ENCODE measurements at regions not wholly inside any gene's neighbourhood (a gene's known extent, or its start where the extent isn't known, plus 50 kb on each side); places are given as distances from the start of the nearest gene placed in this dataset.
"Not testable (repeated sequence)": the region's sequence is repeated elsewhere in the genome, so short reads cannot be mapped to it uniquely, and the experiment has no call there.

DNA sequence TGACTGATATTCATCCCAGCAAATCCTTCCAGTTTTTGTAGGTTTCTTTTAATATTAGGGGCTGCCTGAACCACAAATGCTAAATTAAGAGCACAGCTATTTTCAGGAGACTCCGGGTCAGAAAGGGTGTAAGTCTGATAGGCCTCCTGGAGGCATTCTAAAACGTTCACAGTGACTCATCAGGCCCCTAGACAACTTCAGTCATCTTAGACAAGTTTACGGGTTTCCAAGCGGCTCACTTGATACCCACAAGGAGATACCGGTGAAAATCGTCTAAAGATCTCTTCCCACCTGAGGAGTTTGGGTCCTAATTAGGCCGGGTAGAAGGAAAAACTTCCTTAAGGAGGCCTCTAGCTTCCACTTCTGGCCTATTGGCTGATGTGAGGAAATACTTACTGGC lies 342.7 kb upstream of the USP9Y start:
- FAIRE-seq (no peak), DNase-seq (ENCODE audit: low spot score) (no peak)

DNA sequence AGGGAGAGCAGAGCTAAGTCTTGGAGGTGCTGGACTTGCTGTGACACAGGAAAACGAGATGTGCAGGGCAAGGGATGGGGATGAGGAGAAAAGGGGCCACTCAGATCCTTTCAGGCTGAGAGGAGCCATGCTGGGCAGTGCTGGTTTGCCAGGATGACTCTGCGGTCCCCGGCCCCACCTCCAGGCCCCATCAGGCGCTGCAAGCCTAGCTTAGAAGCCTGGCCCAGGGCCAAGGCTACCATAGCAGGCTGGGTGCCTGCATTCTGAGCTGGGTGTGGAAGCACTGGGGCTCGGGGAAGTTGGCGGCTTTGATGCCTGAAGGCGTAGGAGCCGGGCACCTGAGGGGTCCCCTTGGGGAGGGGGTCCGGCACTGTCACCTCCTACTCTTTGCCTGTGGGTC lies 341.2 kb upstream of the USP9Y start:
- DNase-seq (ENCODE audit: low spot score), result no peak

DNA sequence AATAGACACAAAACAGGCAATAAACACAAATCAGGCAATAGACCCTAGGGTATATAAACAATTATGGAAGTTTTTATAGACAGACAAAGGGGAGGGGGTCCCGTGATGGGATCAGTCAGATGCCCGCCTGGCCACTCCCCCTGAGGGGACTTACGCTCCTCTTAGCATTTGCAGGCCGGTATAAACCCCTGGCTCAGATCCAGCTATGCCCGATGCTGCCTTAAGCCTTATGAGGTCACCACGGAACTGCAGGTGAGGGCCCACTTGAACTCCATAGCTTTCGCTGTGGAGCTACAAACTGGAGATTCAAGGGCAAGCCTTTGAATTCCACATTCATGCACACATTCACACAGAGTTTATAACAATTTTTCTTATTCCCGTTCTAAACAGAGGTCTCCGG lies 340.5 kb upstream of the USP9Y start:
- no peak for DNase-seq (ENCODE audit: low spot score)
- FAIRE-seq, result no peak

More for the DNA sequence above, 341.2 kb upstream of the USP9Y start:
- FAIRE-seq, result no peak

DNA sequence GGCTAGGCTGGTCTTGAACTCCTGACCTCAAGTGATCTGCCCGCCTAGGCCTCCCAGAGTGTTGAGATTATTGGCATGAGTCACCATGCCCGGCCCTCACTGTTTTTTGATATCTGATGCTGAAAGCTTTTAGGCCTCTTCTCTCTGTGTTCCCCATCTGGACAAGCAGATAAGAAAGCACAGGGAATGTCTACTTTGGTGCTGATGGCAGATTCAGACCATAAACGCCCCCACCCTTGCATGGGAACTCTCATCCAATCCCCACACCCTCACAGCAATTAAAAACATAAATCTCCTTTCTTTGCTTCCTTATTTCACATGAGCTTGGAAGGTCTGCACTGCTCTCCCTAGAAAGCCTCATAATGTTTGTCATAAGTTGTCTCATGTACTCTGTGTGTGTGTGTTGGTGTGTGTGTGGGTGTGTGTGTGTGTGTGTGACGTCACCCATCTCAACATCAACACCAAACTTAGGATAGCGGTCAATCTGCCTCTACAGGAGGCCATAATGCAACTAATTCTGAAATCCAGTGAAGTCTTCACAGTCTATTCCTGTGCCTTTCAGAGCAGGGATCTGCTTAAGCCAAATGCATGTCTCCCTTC lies 335.6 kb upstream of the USP9Y start:
- DNase-seq (ENCODE audit: low spot score), result no peak
- FAIRE-seq, result no peak

DNA sequence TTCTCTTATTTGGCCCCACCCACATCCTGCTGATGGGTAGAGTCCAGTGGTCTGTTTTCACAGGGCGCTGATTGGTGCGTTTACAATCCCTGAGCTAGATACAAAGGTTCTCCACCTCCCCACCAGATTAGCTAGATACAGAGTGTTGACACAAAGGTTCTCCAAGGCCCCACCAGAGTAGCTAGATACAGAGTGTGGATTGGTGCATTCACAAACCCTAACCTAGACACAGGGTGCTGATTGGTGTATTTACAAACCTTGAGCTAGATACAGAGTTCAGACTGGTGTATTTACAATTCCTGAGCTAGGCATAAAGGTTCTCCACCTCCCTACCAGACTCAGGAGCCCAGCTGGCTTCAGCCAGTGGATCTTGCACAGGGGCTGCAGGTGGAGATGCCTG lies 326.4 kb upstream of the USP9Y start:
- not testable (repeated sequence) for FAIRE-seq; DNase-seq (ENCODE audit: low spot score)

DNA sequence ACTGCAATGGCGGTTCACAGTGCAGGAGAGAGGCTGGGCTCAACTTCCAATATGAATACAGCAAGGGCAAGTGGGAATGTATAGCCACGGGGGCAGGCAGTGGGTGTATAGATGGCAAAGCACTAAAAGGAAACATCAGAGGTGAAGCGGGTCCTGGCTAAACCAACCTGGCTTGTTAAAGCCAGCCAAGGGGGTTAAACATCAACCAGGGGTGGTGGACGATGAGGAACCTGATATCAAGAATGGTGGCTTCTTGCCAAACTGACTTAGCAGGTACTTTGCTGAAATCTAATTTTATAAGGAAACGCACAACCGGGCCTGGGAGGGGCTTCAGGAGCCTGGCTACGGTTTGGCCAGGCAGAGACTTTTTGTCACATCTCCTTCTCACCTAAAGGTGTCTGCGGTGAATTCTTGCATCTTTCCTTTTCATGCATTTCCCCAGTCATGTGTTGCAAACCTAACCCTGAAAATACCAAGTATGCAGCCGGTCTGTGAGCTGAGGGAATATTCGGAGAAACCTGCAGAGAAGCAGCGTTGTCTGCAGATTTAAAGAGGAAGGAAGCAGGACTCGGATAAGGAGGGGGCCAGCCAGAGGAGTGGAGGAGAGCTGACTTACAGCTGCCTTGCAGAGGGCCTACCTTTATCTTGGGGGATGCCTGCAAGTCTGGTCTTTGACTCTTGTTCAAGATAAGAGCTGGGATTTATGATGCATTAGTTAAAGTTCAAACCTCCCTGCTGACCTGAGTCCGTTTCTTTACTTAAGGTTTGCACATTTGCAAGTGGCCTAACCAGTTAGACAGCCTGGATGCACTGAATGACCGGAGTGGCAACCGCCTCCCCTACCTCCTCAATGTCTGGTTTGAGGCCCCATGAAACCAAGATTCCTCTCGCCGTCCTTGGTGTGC lies 309.1 kb upstream of the USP9Y start:
- DNase-seq (ENCODE audit: low spot score); FAIRE-seq: not testable (repeated sequence)

DNA sequence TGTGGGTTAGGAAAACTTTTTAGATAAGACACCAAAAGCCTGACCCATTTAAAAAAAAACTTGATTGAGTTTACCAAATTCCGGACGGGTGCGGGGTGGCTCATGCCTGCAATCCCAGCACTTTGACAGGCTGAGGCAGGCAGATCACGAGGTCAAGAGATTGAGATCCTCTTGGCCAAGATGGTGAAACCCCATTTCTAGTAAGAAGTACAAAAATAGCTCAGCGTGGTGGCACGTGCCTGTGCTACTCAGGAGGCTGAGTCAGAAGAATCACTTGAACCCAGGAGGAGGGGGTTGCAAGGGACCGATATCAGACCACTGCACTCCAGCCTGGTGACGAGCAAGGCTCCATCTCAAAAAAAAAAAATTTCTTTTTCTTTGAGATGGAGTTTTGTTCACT lies 307.8 kb upstream of the USP9Y start:
- no peak for FAIRE-seq

DNA sequence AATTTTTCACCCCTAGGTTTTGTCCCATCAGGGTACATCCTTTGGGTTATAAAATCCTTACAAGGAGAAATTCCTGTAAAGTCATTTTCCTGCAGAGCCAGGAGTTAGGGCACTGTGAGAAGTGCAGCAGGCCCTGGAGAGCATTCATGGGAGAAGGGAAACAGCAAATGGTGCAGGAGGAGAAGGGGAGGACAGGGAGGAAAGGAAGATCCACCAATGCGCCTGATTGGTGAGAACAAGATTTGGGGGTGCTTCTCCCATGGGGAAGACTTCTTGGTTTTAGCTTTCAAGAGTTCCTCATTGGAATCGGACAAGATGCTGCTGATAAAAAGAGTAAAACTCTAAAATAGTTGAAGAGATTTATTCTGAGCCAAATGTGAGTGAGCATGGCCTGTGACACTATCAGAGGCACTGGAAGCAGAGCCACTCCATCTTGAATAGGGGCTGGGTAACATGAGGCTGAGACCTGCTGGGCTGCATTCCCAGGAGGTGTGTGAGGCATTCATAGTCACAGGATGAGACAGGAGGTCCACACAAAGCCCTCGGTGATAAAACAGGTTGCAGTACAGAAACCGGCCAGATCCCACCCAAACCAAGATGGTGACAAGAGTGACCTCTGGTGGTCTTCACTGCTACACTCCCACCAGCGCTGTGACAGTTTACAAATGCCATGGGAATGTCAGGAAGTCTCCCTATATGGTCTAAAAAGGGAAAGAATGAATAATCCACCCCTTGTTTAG lies 305.5 kb upstream of the USP9Y start:
- FAIRE-seq; DNase-seq (ENCODE audit: low spot score): not testable (repeated sequence)

More for the DNA sequence above, 307.8 kb upstream of the USP9Y start:
- no peak for DNase-seq (ENCODE audit: low spot score)

DNA sequence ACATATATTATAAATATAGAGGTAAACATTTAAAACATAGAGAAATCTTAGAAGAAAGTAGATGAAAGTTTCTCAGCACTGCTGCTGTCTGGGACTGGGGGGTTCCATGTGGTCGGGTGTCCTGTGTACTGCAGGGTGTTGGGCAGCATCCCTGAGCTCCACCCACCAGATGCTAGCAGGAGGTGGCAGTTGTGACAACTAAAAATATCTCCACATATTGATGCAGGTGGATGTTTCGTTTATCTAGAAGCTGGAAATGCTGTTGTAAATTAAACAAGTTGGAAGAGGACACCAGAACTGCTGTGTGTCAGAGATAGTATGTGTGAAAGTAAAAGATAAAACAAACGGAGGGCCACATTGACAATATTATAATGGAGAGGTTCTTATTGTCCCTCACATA lies 297.1 kb upstream of the USP9Y start:
- FAIRE-seq, result no peak

DNA sequence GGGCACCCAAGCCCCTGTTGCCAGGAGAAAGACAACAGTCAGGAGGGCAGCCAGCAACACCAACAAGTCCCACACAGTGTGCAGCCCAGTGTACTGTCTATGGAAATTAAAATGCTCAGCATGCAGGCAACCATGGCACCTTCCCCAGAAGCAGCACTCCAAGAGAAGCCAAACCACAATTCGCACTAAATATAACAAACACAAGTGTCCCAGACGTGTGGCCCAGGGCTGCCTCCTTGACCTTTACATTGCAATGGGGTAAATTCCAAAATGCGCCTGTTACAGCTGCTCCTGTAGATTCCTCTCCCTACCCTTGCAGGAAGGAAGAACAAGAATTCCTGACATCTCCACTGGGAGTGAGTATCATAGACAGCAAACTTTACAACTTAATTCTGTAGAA lies 292.8 kb upstream of the USP9Y start:
- FAIRE-seq (no peak), DNase-seq (ENCODE audit: low spot score) (no peak)

More for the DNA sequence above, 297.1 kb upstream of the USP9Y start:
- DNase-seq (ENCODE audit: low spot score), result no peak

DNA sequence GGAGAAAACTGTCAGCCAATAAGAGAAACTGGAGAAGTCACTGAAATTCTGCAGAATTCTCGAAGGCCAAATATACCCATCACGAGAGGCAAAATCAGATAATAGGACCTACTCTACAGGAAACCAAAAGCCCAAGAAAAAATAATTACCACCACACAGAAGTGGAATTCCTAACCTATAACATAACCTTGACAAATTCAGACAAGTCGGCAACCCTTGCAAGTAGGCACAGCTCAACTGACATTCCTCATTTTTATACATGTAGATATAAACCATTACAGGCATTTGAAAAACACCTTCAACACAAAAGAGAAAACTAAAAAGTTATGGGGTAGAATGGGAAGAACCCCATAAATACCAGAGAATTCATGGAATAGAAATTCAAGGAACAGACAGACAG lies 290.3 kb upstream of the USP9Y start:
- DNase-seq (ENCODE audit: low spot score), result no peak
- no peak for FAIRE-seq

DNA sequence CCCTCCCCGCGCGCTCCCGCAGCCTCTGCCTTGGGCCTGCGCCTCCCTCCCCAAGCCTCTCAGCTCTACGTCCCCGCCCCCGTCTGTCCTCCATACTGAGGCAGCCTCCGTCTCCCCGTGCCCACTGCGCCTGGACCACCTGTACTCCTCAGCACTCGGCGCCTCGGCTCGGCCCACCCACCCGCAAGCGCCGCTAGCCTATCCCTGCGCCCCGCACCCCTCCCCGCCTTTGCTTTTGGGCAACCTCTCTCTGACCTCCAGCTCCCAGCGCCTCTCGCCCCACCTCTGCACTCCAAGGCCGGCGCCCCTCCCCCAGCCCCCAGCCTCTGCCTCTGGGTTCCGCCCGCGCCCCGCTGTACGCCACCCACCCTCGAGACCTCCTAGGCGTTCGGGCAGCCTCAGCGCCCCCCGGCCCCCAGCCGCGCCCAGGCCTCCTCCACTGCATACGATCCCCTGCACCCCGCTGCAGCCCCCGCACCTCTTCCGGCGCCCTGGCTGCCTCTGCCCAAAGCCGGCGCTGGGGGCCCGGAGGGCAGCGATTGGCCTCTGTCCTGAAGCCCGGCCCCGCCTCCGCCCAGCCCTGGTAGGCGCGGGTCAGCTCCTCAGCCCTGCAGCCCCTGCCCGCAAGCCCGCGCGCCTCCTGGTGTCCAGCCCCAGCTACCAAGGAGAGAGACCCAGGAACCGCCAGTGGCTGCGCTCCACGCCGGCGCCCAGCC lies 279.8 kb upstream of the USP9Y start:
- FAIRE-seq (no peak), DNase-seq (ENCODE audit: low spot score) (no peak)

DNA sequence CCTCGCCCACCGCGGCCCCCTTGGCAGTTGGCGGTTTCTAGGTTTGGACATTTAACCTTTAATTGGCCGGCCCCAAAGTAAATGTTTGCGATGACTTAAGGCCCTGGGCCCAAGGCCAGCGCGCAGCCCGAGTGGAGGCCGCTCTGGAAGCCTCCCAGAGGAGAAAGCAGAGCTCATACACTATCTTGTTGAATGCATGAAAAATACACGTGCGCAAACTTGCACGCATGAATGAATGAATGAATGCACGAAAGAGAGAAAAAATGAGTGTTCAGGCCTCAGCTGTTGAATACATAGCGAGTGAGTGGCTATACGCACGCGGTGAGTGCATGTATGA lies 279.3 kb upstream of the USP9Y start:
- DNase-seq (ENCODE audit: low spot score) (no peak), FAIRE-seq (no peak)

DNA sequence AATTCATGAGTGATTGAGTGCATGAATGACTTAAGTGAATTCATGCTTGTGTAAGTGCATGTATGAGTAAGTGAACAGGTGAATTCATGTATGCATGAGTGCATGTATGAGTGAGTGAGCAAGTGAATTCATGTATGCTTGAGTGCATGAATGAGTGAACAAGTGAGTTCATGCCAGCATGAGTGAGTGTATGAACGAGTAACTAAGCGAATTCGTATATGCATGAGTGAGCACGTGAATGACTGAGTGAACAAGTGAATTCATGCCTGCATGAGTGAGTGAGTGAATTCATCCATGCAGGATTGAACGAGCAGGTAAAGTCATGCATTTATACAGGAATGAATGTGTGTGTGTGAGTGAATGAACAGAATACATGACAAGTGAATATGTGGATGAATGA lies 278.5 kb upstream of the USP9Y start:
- FAIRE-seq, result no peak
- no peak for DNase-seq (ENCODE audit: low spot score)

DNA sequence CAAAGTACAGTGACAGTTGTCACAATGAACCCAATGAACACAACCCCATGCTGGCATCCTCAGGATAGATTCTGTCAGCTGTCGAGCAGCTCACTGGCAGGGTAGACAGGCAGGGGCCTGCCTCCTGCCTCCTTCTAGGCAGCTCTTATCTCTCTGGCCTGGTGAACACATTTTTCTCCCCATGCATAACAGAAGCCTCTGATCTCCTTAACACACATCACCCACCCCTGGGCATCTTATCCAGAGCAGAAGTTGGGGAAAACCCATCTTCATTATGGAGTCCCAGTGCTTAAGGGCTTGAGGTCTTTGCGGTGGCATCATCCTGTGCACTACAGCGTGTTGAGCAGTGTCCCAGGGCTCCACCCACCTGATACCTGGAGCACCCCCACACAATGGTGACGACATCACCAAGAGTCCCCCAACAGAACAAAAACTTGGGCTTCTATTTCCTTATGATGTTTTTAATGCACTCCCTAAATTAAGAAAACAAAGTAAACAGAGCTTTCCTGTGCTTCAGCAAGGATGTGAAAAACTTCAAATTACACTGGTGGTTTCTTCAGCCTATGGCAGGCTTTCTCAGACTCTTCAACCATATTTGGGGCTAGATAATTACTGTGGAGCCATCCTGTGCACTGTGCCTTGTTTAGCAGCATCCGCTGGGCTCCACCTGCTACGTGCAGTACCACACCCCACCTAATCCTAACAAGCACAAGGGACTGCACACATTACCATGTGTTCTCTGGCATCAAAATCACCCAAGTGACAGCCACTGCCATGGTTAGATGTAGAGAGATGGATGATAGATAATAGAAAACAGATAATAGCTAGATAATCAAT lies 277.4 kb upstream of the USP9Y start:
- FAIRE-seq (no peak), DNase-seq (ENCODE audit: low spot score) (no peak)

DNA sequence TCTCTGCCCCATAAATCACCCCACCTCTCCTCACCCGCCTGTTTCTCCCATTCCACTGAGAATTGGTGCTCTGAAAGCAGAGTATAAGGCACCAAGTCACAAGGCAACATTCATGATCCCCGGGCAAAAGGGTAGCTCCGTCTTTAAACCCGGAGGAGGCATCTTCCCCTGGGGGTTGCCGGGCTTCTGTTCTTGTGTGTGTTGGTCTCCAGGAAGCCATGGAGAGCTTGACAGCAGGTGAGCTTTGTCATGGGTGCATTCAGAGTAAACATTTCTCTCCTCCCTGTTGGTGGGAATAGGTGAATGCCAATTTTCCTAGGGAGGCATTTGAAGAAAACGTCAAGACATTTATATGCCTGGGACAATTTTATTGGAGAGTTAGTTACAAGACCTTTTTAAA lies 275.5 kb upstream of the USP9Y start:
- no peak for FAIRE-seq
- DNase-seq (ENCODE audit: low spot score), result no peak

DNA sequence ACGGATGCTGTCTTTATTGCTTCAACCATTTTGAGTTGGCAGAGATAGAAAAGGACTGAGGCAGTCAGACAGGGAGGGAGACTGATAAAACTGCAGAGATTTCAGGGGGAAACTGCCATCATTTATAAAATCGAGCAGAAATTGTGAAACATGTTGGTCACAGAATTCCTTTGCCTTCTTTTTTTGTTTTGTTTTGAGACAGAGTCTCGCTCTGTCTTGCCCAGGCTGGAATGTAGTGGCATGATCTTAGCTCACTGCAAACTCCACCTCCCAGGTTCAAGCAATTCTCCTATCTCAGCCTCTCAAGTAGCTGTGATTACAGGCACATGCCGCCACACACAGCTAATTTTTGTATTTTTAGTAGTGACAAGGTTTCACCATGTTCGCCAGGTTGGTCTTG lies 273.7 kb upstream of the USP9Y start:
- FAIRE-seq (no peak), DNase-seq (ENCODE audit: low spot score) (no peak)

DNA sequence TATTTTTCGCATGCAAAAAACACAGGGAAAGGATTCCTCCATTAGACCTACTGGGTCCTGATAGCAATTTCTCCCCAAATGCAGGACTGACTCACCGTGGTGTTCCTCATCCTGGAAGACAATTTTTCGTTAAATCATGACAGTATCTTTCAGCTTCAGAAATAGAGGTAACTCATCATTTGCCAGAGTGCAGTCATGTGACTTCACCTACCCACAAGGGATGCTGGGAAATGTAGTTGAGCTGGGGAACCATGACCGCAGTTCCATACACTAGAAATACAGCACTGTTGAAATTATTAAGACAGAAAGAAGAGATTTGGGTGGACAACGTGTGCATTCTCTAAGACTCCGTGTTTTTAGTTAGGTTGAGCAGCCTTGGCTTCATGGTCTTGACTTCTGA lies 269.5 kb upstream of the USP9Y start:
- no peak for FAIRE-seq
- no peak for DNase-seq (ENCODE audit: low spot score)

DNA sequence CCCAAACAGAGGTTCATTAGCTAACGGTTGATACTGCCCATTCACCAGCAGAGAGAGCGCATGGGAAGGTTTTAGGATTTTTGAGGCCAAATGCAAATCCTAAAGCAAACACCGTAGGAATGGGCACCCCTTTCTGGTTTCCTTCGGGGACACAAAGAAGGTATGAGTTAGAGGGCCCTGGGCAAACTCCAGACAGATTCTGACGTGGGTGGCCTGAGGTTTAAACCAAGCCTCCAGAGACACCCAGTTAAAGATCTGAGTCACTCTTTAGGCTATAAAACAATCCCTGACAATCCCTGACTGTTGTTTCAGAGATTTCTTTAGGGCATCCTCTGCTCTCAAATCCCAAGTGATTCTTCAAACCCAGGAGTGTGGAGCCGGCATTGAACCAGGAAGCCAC lies 262.2 kb upstream of the USP9Y start:
- not testable (repeated sequence) for FAIRE-seq; DNase-seq (ENCODE audit: low spot score)

DNA sequence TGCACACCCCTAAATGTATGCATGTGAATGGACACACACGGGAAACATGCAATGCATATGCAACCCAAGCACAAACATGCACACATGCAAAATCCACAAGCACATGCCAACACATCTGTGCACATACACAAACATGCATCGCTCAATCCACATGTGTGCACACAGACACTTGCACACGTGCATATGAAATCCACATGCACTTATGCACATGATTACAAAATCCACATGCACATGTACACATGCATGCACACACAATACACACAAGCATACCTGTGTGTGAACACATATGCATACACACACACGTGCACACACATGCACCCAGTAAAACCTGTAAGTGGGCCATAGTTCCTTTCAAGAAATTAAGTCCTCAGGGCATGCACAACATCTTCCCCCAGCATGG lies 256.8 kb upstream of the USP9Y start:
- FAIRE-seq (no peak), DNase-seq (ENCODE audit: low spot score) (no peak)

Measured in RCC 7860 (cell line).